NCI-H460 (cell line): ENCODE measurements at regions not wholly inside any gene's neighbourhood (a gene's known extent, or its start where the extent isn't known, plus 50 kb on each side); places are given as distances from the start of the nearest gene placed in this dataset.

ENCODE experiments used
- DNase-seq: peaks from one replicate; pipeline ENCODE4 v3.0.0-alpha.2; 2016; ENCODE audit warnings: low read depth; ENCODE audit errors: extremely low read depth

DNA sequence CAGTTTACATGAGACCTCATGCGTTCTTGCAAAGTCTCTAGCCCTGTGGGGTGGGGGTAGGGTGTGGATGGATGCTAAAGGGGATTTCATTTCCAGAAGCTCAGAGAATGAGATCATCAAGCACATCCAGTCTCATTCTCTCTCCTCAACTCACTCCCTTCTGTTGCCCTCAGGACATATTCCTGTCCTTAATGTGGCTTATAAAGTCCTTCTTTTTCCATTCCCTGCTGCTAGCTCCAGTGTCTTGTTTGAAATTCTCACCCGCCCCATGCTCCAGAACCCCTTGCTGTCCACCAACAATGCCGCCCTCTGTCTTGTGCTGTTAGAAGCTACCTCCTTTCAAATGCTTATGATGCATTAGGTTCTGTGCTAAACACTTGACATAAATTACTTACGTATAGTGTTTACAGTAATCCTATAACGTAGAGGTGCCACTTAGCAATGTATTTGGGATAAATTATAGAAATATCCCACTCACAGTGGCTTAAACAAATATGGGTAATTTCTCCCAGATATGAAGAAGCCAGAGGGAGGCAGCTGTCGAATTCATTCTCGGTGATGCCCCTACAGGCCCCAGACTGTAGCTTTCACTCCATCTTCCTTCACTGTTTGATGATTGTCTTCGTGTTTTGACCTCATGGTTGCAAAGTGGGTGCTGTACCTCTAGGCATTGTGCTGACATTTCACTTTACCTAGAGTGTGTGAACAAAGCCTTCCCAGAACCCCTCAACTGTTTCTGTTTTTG is 273.1 kb upstream of the TBL1XR1 start:
- no peak for DNase-seq

DNA sequence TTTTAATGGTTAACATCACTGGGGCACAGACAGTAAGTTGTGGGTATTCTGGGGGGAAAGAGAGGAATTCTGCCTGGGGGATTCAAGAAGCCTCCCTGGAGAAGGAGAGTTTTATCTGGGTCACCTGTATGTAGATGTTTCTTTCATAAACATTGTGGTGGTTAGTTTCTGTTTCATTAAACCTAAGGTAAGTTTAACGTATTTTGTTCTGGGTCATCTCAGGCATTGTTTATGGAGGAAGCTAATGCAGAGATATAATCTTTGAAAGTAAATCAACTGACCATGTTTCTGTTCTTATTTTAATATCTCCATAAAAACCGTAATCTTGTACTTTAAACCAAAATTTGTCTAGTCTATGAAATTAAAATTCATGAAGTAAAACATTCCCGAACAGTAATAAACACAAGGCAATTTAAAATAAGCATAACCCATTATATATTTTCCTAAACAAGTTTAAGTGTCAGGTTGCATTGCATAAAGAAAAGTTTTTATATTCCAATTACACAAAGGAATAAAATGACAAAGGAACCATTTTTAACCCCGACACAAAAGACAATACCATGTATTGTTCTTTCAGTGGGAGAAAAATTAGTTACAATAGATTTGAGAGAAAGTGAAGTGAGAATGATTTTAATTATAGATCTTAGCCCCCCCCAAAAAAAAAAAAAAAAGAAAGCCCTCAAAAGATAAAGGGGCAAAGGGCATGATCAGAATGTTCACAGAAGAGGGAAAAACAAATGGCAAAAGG is 274.6 kb upstream of the TBL1XR1 start:
- DNase-seq, result no peak

DNA sequence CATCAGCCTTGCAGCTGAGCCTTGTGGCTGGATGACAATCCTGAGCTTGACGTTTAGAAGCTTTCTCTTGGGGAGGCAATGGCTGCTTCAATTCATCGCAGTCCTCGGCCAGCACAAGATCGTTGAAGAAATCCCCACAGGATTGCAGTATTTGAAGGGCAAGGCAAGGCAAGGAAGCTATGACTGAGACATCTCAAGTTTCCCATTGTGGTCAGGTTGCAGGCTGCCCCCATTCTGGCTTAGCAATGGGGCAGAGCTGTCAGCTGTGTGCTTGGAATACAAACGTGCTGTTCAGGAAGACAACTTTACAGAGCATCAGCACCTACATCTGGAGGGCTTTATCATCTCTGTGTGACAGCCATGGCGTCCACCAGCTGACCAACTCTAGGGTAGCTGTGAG is 275.9 kb upstream of the TBL1XR1 start:
- DNase-seq, result no peak

DNA sequence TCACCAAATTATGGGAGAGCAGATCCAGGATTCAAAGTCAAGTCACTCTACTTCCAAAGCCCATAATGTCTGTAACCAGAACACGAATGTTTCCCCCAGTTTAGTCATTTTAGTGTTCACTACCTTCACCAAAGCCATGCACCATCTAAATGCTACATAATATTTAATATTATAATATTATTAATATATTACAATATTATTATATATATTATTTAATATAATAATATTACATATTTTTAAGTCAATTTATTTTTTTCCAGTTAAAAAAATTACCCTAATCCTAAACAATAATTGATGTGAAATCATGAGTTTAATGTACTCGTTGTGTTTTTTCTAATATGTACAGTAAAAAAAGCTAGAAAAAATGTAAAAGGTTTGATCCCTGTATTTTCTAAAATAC is 276.6 kb upstream of the TBL1XR1 start:
- DNase-seq, result no peak

DNA sequence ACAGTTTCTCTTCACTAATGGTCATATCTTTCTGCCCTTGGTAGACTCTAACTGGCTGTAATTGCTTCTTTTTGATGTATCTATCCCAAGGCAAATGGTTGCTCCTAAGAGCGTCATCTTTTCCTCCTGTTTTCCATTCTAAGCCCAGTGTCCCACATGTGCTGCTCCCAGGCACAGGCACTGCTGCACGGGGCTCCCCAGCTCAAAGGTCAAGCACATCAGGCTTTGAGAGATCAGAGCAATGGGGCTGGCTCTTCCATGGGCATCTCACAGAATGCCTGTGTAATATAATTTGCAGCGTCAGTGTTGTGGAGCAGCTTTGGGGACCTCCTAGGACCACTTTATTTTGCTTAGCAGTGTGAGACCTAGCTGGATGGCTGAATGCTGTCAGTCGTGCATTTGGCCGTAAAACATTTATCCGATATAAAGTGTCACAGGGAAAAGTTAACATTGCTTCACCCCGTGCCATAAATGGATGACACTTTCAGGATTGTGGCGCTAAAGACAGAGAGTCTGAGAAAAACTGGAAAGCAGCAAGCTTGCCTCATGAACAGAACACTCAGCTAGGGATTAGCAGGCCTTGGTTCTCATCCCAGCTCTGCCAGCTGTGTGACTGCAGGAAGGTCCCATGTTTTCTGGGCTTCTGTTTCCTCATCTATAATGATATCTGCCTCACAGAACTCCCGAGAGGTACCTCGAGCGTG is 277.5 kb upstream of the TBL1XR1 start:
- DNase-seq, result no peak

DNA sequence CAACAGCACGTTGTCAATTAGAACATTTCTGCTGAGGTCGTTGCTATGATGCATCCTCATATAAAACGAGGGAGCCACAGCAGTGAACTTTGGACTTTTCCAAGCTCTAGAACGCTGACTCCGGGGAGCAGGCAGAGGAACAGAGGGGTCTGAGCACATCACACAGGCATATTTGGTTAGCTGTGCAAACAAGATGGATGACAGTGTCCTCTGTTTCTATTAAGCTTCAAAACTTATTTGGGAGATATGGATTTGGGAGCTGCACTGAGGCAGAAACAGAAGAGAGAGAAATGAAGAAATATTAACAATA is 278.0 kb upstream of the TBL1XR1 start:
- no peak for DNase-seq

DNA sequence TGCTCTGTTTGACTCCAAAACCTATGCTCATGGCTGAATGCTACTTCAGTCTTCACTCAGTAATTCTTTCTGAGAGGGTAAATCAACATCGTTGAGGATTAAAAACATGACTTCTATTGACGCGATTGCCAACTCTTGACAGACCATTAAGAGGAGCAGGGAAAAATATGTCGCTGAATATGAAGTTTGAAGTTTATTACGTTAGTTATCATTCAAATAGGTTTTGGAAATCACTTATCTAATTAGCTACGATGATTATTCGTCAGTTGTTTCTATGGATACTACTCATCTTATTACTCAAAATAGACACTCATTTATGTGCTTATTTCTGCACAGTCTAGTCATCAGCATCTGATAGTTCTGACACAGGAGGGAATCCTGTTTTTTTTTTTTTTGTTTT is 279.2 kb upstream of the TBL1XR1 start:
- no peak for DNase-seq

DNA sequence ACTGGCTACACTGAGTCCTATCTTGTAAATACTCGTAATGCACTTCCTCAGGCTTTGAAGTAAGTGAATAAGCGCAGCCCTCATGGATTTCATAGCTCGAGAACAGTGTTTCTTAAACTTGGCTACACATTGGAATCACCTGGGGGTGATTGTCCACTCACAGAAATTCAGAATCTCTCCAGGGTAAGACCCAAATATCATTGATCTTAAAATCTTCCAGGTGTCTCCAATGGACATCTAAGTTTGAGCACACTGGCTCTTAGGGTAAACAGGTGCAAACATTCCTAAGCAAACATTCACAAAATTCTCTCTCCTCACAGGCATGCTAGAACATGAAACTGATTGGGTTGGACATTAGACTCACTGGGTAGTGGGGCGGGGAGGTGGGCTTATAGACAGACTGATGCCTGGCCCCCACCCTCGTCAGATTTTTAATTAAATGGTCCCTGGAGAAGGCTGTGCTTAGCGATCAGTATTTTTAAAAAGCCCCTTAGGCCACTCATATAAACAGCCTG is 279.7 kb upstream of the TBL1XR1 start:
- no peak for DNase-seq

DNA sequence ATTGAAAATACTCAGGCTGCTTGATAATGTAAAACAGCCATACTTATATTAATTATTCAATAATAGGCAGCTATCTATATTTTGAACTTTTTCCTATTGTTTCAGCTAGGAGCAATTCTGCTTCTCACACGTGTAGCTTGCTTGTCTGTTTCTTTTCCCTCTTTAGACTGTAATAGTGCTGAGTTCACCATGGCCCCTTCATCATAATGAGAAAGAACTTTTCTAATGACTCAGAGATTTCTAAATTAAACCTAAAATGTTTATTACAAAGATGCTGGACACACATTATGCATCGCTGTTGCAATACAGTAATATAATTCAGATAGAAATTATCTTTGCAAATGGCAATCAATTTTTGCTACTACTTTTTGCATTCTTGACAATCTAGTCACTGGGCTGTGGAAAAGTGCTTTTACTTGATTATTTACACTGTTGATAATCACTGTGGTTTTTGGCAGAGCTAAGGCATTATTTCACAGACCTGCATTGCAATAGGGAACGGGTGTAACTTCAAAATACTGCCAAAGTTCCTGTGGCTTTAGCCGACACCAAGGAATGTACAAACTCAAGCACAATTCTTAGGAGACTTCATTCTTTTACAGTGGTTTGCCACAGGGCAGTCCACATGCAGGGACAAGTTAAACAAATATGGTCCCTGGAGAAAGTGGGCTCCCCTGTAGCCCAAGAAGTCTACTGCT is 281.0 kb upstream of the TBL1XR1 start:
- peak; percentile 57 for DNase-seq

DNA sequence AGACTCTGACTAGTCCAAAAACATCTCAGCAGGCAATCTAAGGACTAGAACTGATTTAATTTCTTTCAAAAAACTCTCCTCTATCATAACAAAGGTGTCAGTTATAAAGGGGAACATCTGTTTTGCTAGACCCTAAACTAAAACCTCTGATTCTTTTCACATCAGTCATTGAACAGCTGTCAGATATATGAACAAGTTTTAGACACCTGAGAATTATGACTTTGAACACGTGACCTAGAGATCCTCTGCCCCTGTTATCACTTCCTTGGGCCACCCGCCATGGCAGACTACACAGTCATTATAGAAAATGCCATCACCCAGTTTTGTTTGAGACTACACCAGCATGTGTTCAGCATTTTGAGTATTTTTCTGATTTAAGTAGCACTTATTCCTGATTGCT is 282.3 kb upstream of the TBL1XR1 start:
- no peak for DNase-seq

DNA sequence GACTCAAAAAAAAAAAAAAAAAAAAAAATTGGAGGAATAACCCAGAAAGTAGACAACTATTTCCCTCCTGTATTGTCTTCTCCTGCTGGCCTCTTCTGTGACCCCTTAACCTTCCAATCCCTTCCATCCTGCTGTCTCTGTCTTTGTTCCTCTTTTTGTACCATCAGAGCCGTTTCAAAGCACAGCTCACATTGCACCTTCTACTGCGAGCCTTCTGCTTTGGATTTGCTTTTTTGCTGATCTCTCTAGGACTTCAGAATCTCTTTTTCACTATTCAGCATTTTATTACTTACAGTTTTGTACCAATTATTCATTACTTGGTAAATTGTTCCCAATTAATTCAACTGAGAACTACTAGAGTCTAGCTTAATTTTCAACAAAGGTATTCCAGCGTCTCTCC is 284.0 kb upstream of the TBL1XR1 start:
- DNase-seq, result no peak

DNA sequence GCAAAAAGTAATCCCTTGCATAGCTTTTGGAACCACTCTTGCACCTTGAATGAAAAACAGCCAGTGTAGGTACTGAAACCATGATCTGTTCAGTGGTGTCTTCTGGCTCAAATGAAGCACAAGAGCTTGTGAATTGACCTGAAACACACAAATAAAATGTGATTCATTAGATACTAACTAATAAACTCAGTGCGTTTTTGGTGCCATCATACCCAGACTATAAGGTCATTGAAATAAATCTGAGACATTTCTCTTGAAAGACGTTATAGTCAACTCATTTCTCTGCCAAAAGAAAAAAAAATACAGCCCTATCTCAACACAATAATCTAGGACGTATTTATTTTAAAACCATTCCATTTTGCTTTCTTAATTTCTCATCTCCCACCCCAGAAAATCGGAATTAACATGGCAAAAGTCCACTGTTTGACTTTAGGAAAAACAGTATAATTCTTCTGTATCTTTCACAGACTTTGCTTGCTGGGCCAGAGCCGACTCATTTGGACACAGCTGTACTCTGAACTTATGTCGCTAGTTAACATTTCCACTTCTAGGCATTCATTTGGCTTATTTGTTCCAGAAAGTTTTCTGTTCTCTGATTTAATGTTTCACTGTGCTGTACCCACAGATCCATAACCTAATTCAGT is 284.9 kb upstream of the TBL1XR1 start:
- no peak for DNase-seq

DNA sequence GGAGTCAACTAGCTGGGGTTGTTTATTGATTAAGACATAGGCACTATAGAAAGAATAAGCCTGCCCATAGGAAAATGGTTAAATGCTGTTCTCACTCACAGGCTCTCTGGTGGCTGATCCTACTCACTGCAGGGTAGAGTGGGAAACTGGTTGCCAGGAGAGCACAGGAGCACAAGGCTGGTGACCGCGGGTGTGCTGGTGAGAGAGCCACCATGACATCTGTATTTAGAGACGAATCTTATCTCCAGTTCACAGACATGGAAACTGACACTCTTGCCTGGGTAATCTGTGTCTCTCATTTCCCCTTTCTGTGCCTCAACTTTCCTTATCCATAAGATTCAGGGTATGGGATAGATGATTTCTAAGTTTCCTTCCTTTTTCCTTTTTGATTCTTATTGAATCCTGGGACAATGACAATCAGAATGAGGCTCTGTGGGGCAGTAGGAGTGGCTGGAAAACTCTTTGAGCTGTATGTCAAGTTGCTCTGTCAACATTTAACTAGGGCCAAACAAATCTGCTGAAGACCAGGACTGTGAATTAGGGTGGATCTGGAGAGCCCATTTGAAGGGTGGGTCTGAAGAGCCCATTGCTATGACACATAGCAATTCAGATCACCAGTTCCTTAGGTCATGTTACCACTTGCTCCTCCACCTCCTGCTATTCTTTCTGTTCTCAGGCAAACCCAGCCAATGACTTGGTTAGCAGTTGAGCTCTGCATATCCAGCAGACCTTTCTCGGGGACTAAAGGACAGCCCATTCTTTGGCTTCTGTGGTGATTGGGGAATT is 286.1 kb upstream of the TBL1XR1 start:
- DNase-seq, result no peak

DNA sequence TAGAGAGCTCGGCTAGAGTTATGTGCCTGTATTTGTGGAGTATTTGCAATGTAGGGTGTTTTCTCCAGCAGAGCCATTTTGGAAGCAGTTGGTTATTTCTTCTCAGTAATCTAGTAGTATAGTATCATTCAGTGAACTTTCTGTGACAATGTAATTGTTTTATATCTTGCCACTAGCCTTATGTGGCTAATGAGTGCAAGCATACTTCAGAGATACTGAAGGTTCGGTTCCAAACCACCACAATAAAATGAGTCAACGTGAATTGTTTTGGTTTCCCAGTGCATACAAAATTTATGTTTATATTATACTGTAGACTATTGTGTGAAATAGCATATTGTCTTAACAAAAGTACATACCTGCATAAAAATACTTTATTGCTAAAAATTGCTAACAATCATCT is 286.9 kb upstream of the TBL1XR1 start:
- no peak for DNase-seq

DNA sequence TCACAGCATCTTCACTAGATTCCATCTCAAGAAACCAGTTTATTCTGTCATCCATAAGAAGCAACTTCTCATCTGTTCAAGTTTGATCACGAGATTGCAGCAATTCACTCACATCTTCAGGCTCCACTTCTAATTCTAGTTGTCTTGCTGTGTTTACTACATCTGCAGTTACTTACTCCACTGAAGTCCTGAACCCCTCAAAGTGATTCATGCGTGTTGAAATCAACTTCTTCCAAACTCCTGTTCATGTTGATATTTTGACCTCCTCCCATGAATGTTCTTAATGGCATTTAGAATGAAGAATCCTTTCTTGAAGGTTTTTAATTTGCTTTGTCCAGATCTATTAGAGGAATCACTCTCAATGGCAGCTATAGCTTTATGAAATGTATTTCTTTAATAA is 287.6 kb upstream of the TBL1XR1 start:
- DNase-seq, result no peak

DNA sequence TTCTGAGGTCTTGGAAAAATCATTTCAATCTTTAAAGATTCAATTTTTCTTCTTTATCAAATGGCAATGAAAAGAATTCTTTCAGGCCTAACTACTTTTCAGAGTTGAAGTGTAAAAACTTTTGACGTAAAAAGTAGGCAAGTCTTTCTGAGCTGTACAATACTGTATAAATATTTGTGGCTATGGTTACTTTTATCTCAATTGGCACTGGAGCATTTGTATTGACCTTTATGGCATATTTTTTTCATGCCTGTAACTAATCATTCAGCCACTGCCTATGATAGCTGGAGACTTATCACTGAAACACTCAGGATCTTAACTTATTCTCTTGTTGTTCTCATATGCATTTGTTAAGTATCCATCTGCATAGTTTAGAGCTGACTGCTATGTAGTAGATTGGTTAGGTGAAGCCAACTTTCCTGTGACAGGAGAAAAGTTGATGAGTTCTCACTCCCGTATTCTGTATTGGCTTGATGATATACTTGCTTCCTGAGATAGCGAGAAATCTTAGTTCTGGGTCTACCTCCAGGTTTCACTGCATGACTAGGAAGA is 290.4 kb upstream of the TBL1XR1 start:
- no peak for DNase-seq

DNA sequence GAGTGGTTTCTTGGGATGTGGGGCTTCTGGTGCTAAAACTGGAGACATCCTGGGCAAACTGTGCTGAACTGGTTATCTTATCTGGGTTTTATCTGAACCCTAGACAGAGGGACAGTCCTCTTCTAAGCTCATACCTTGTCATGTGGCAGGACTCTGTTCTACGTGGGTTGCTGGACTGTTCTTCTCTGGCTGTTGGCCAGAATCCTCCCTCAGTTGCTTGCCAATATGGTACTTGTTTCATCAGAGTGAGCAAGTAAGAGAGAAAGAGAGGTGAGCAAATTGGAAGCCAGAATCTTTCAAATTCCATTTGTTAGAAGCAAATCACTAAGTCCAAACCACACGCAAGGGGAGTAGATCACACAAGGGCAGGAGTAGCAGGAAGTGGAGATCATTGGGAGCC is 291.5 kb upstream of the TBL1XR1 start:
- DNase-seq, result no peak

DNA sequence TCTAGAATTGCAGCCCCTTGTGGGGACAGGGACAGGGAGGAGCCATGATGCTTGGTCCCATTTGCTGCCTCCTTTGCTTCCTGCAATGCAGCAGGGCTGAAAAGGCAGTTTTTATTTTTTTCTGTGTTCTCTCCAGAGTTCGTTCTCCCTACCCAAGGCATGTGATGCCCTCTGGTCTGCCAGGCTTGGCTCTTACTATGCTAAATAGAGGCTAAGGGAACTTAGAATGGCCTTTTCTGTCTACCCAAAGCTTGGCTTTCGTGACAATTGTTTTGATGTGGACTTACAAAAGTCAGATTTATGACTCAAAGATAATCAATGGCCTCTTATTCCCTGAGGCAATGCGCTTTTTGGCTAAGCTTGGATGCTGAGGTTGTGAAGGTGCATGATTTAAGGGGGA is 293.3 kb upstream of the TBL1XR1 start:
- no peak for DNase-seq

DNA sequence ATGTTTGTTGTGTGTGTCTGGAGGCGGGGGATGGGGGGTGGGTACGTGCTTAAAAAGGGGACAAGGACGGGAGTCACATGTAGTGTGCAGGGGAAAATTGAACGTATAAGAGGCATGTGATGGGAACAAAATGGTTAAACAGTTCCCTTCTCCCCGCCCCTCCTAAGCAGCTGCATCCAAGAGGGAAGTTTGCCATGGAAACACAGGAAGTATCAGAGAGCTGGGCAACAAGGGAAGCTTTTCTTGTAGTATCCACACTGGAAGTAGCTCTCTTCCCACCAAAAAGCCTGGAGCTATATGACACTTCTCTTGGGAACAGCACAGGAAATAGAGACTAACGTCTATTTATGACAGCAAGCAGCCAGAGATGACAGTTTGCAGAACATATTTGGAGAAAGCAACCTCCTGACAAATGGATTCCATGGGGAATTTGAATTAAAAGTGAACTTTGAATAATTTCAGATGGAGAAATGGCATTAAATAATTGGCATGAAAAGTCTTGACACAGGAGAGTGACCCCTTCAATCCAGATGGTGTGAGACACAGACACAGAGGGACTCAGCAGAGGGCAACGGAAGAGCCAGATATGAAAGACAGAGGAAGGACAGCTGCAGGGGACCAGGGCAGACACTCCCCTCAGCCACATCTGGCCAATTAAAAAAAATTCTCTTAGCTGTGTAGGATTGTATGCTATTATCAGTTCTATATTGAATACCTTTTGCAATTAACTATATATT is 294.2 kb upstream of the TBL1XR1 start:
- peak; percentile 46 for DNase-seq
